HCT116 (cell line): ENCODE measurements at regions not wholly inside any gene's neighbourhood (a gene's known extent, or its start where the extent isn't known, plus 50 kb on each side); places are given as distances from the start of the nearest gene placed in this dataset.

ENCODE experiments used
- ATAC-seq: fragments of 200-7000 bp; cut with Tn5 transposase; 2 replicates; pipeline ENCODE4 v1.9.1; 2020; ENCODE audit warnings: mild to moderate bottlenecking, moderate library complexity
- BruUV-seq: library from RNA; stranded (reverse); fragments of 400-500 nt; replicated peaks from 2 replicates; lab custom pipeline; 2021; lab: Mats Ljungman, UMichigan
- CTCF ChIA-PET: fragments of 300-600 bp; sonication (Branson Sonifier 250); formaldehyde crosslinking; loops from one replicate; lab custom pipeline; 2021; ENCODE audit warnings: antibody characterized with exemption; lab: Charles Lee
- POLR2A ChIA-PET: fragments of 300-600, 350-600 bp; sonication (Branson Sonifier 250); formaldehyde crosslinking; loops from one replicate; lab custom pipeline; 2021; ENCODE audit warnings: antibody characterized with exemption; lab: Charles Lee
- RAD21 ChIA-PET, 2 experiments: fragments of 300-600 bp; sonication (Branson Sonifier 250); formaldehyde crosslinking; loops; one replicate each; lab custom pipeline; 2023; ENCODE audit warnings: low total read pairs in 2 of 2; ENCODE audit not compliant: uncharacterized antibody in 2 of 2, unreplicated experiment in 2 of 2, low non-redundant PET in 1 of 2; lab: Charles Lee
- DNase-seq: peaks from one replicate; pipeline ENCODE4 v3.0.0-alpha.2; 2010; ENCODE audit warnings: low read depth, low spot score
- H2AFZ ChIP-seq: fragments of 200-600 bp; shearing (Covaris generic), sonication (generic); 2 replicates; pipeline ENCODE4 v1.6.1; 2017; ENCODE audit warnings: low read depth, mixed run types, mixed read lengths, antibody characterized with exemption, low read length; ENCODE audit not compliant: poor library complexity, severe bottlenecking
- H3K27ac ChIP-seq: 2 replicates; pipeline ENCODE4 v1.5.1; 2012; ENCODE audit warnings: low read depth, low read length
- H3K27me3 ChIP-seq: fragments of 200-600 bp; sonication (generic); 2 replicates; pipeline ENCODE4 v1.6.1; 2016; ENCODE audit warnings: mixed run types, low read length, mixed read lengths; ENCODE audit not compliant: insufficient read depth
- H3K36me3 ChIP-seq, 2 experiments: fragments of 200-500 bp in 1 of 2; fragments of 200-600 bp in 1 of 2; sonication (Bioruptor generic) in 1 of 2; sonication (generic) in 1 of 2; 2 replicates each; pipeline versions ENCODE4 v1.5.1 to v1.6.1; 2014 to 2016; ENCODE audit warnings: low read length in 2 of 2, inconsistent platforms in 1 of 2, mixed read lengths in 1 of 2, mixed run types in 1 of 2; ENCODE audit not compliant: insufficient read depth in 2 of 2, control insufficient read depth in 1 of 2
- H3K4me1 ChIP-seq, 2 experiments: fragments of 200-600 bp in 1 of 2; sonication (generic) in 1 of 2; 2 replicates each; pipeline versions ENCODE4 v1.5.1 to v1.6.1; 2012 to 2017; ENCODE audit warnings: low read length in 2 of 2, inconsistent platforms in 1 of 2, mild to moderate bottlenecking in 1 of 2, mixed read lengths in 1 of 2, mixed run types in 1 of 2, moderate library complexity in 1 of 2; ENCODE audit not compliant: insufficient read depth in 2 of 2, control insufficient read depth in 1 of 2
- H3K4me2 ChIP-seq: fragments of 200-600 bp; sonication (generic); 2 replicates; pipeline ENCODE4 v1.6.1; 2017; ENCODE audit warnings: mixed run types, low read length, mixed read lengths
- H3K4me3 ChIP-seq, 2 experiments: fragments of 200-600 bp in 1 of 2; sonication (generic) in 1 of 2; replicated peaks in 1 of 2; 2 replicates each; pipeline ENCODE4 v1.5.1; 2011 to 2016; ENCODE audit warnings: low read length in 2 of 2, control low read depth in 1 of 2, low read depth in 1 of 2, mild to moderate bottlenecking in 1 of 2, mixed read lengths in 1 of 2, mixed run types in 1 of 2
- H3K79me2 ChIP-seq: fragments of 200-600 bp; sonication (generic); 2 replicates; pipeline ENCODE4 v1.6.1; 2017; ENCODE audit warnings: mild to moderate bottlenecking, mixed run types, low read length, moderate library complexity, mixed read lengths; ENCODE audit not compliant: insufficient read depth
- H3K9ac ChIP-seq: fragments of 200-600 bp; sonication (generic); 2 replicates; pipeline ENCODE4 v1.6.1; 2016; ENCODE audit warnings: low read length, mixed read lengths
- H3K9me2 ChIP-seq: fragments of 200-600 bp; sonication (generic), shearing (Covaris generic); 2 replicates; pipeline ENCODE4 v1.6.1; 2017; ENCODE audit warnings: mixed run types, mild to moderate bottlenecking, moderate library complexity; ENCODE audit not compliant: insufficient read depth
- H3K9me3 ChIP-seq, 2 experiments: fragments of 200-500 bp in 1 of 2; fragments of 200-600 bp in 1 of 2; sonication (Bioruptor generic) in 1 of 2; sonication (generic) in 1 of 2; 2 replicates each; pipeline ENCODE4 v1.6.1; 2014 to 2017; ENCODE audit warnings: low read length in 2 of 2, mixed read lengths in 2 of 2, inconsistent platforms in 1 of 2, low read depth in 1 of 2, mild to moderate bottlenecking in 1 of 2, mixed run types in 1 of 2, moderate library complexity in 1 of 2; ENCODE audit not compliant: control insufficient read depth in 1 of 2, insufficient read depth in 1 of 2
- H4K20me1 ChIP-seq: fragments of 200-600 bp; sonication (generic), shearing (Covaris generic); 2 replicates; pipeline ENCODE4 v1.6.1; 2017; ENCODE audit warnings: mixed run types, mild to moderate bottlenecking, moderate library complexity; ENCODE audit not compliant: insufficient read depth
- ELF1 ChIP-seq: IDR thresholded peaks from 2 replicates; pipeline ENCODE4 v1.6.1; 2012; ENCODE audit warnings: low read depth, borderline replicate concordance
- EZH2phosphoT487 ChIP-seq: fragments of 200-600 bp; IDR thresholded peaks from 2 replicates; pipeline ENCODE4 v1.6.1; 2018; ENCODE audit warnings: antibody characterized with exemption, borderline replicate concordance
- FOSL1 ChIP-seq: IDR thresholded peaks from 2 replicates; pipeline ENCODE4 v1.6.1; 2012; ENCODE audit warnings: low read depth
- JUND ChIP-seq: IDR thresholded peaks from 2 replicates; pipeline ENCODE4 v1.6.1; 2012
- MAX ChIP-seq: IDR thresholded peaks from 2 replicates; pipeline ENCODE4 v1.6.1; 2012
- POLR2AphosphoS5 ChIP-seq: IDR thresholded peaks from 2 replicates; pipeline ENCODE4 v1.6.1; 2011; ENCODE audit warnings: mild to moderate bottlenecking, low read depth, low read length, moderate library complexity
- TCF7L2 ChIP-seq: IDR thresholded peaks from 2 replicates; pipeline ENCODE4 v1.7.0; 2011; ENCODE audit warnings: borderline replicate concordance, inconsistent platforms; ENCODE audit not compliant: insufficient read depth, insufficient read length; ENCODE audit errors: extremely low read depth
- YY1 ChIP-seq: IDR thresholded peaks from 2 replicates; pipeline ENCODE4 v1.6.1; 2011; ENCODE audit warnings: low read length, low read depth, moderate library complexity, mild to moderate bottlenecking; ENCODE audit not compliant: insufficient replicate concordance; ENCODE audit errors: extremely low read depth
- ZFX ChIP-seq: fragments of 450-650 bp; IDR thresholded peaks from 2 replicates; pipeline ENCODE4 v1.6.1; 2017
- intact Hi-C: fragments of 100-400 bp; cut with micrococcal nuclease; formaldehyde crosslinking; loops from 2 replicates; pipeline ENCODE4 v1.10.0; 2022
- TF ChIP-seq, protein P1 (sequence below), 3 experiments: fragments of 200-600 bp in 1 of 3; sonication (generic) in 1 of 3; IDR thresholded peaks in 2 of 3; conservative IDR thresholded peaks in 1 of 3; 2 replicates each; pipeline ENCODE4 v1.5.1; 2012 to 2017; ENCODE audit warnings: low read depth in 2 of 3, low read length in 2 of 3, antibody characterized with exemption in 1 of 3, borderline replicate concordance in 1 of 3, control low read depth in 1 of 3, mild to moderate bottlenecking in 1 of 3, mixed read lengths in 1 of 3, mixed run types in 1 of 3, moderate library complexity in 1 of 3; ENCODE audit not compliant: insufficient read depth in 1 of 3

DNA sequence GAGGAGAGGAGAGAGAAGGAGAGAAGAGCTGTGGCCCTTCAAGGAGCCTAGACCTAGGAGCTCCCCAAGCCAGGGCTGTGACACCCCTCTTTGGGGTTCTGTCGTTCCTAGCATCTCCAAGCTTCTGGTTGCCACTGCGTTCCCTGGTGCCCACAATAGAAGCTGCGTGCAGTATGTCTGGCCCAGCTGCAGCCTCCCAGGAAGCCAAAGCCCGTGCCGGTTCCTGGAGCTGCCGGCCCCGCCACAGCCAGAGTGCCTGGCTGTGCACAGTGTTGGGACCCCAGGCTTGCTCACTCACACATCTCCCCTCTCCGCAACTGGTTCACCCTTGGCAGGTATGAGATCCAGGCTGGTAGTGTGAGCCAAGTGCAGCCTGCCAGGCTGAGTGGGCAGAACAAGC lies 367.7 kb upstream of the MC4R start:
- RAD21 ChIA-PET, result no interaction called here
- no peak overlapping the region for H3K4me3 ChIP-seq
- BruUV-seq, result no TSS peak
- H3K4me1 ChIP-seq, result no peaks in the 10 kb centered on the region
- no peak overlapping the region for H3K4me2 ChIP-seq
- H3K79me2 ChIP-seq, result no peaks in the 10 kb centered on the region
- CTCF ChIA-PET, result no interaction called here
- no peak overlapping the region for H2AFZ ChIP-seq
- ATAC-seq, result no peak
- TF ChIP-seq MAX (no peak), ZFX (no peak), JUND (no peak), EZH2phosphoT487 (no peak), FOSL1 (no peak), YY1 (no peak), TCF7L2 (no peak), ELF1 (no peak), POLR2AphosphoS5 (no peak)
- TF ChIP-seq, protein P1, sequence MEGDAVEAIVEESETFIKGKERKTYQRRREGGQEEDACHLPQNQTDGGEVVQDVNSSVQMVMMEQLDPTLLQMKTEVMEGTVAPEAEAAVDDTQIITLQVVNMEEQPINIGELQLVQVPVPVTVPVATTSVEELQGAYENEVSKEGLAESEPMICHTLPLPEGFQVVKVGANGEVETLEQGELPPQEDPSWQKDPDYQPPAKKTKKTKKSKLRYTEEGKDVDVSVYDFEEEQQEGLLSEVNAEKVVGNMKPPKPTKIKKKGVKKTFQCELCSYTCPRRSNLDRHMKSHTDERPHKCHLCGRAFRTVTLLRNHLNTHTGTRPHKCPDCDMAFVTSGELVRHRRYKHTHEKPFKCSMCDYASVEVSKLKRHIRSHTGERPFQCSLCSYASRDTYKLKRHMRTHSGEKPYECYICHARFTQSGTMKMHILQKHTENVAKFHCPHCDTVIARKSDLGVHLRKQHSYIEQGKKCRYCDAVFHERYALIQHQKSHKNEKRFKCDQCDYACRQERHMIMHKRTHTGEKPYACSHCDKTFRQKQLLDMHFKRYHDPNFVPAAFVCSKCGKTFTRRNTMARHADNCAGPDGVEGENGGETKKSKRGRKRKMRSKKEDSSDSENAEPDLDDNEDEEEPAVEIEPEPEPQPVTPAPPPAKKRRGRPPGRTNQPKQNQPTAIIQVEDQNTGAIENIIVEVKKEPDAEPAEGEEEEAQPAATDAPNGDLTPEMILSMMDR (IDR thresholded peaks at IDR 0.05 in 2 of 3, conservative IDR thresholded peaks at IDR 0.05 in 1 of 3; ENCODE audit: borderline replicate concordance in 1 of 3, insufficient read depth in 1 of 3, low read depth in 2 of 3, low read length in 2 of 3), result no peak
- TF ChIP-seq, all 23 proteins: peak for 0
- no peaks in the 10 kb centered on the region for H4K20me1 ChIP-seq
- no peaks in the 10 kb centered on the region for H3K27me3 ChIP-seq
- no peak overlapping the region for H3K27ac ChIP-seq
- no peak for DNase-seq
- intact Hi-C loops, result no loop called here
- no peak overlapping the region for H3K9ac ChIP-seq
- no peaks in the 10 kb centered on the region for H3K36me3 ChIP-seq
- POLR2A ChIA-PET, result no interaction called here
- no peaks in the 10 kb centered on the region for H3K9me3 ChIP-seq
- H3K9me2 ChIP-seq, result no peaks in the 10 kb centered on the region
